ENCODE measurements at regions not wholly inside any gene's neighbourhood (a gene's known extent, or its start where the extent isn't known, plus 50 kb on each side); places are given as distances from the start of the nearest gene placed in this dataset.

GRCh38 chr1:229905031-229905545, 161.9 kb upstream of the GALNT2 start:
- H3K79me2 ChIP-seq (ENCODE audit: low read length): no peaks in the 10 kb centered on the region
- no peak overlapping the region for H3K27ac ChIP-seq (ENCODE audit: low read length)
- no peak overlapping the region for H3K4me3 ChIP-seq (ENCODE audit: low read length)
- H3K4me2 ChIP-seq (ENCODE audit: low read length): no peak overlapping the region
- H3K4me1 ChIP-seq (ENCODE audit: low read length): no peaks in the 10 kb centered on the region
- no peak overlapping the region for H3K9ac ChIP-seq (ENCODE audit: low read length)
- H3K36me3 ChIP-seq (replicated peaks; ENCODE audit: low read depth, low read length): no peaks in the 10 kb centered on the region
- no peak overlapping the region for H2AFZ ChIP-seq (ENCODE audit: low read depth, low read length)
- no peaks in the 10 kb centered on the region for H4K20me1 ChIP-seq (ENCODE audit: insufficient read depth, low read length)
- H3K27me3 ChIP-seq (ENCODE audit: low read depth, low read length): peaks cover 59% of the 10 kb centered on the region
- no peaks in the 10 kb centered on the region for H3K9me3 ChIP-seq (ENCODE audit: insufficient read depth, low read length)
- TF ChIP-seq EZH2phosphoT487 (IDR thresholded peaks at IDR 0.05; ENCODE audit: low read depth) (no peak), CTCF (IDR thresholded peaks at IDR 0.05; ENCODE audit: low read depth, low read length) (no peak)

- Histone ChIP-seq H3K9ac (ENCODE audit: low read length) (no peak overlapping the region), H3K9me3 (ENCODE audit: insufficient read depth, low read length) (no peaks in the 10 kb centered on the region), H4K20me1 (ENCODE audit: insufficient read depth, low read length) (no peaks in the 10 kb centered on the region), H3K79me2 (ENCODE audit: low read length) (no peaks in the 10 kb centered on the region), H3K27me3 (ENCODE audit: low read depth, low read length) (peaks cover 65% of the 10 kb centered on the region), H2AFZ (ENCODE audit: low read depth, low read length) (no peak overlapping the region), H3K36me3 (replicated peaks; ENCODE audit: low read depth, low read length) (no peaks in the 10 kb centered on the region), H3K4me3 (ENCODE audit: low read length) (no peak overlapping the region), H3K4me1 (ENCODE audit: low read length) (no peaks in the 10 kb centered on the region), H3K4me2 (ENCODE audit: low read length) (no peak overlapping the region), H3K27ac (ENCODE audit: low read length) (no peak overlapping the region)
- TF ChIP-seq EZH2phosphoT487 (IDR thresholded peaks at IDR 0.05; ENCODE audit: low read depth): no peak
- no peak for TF ChIP-seq CTCF (IDR thresholded peaks at IDR 0.05; ENCODE audit: low read depth, low read length)
Observed at GRCh38 chr1:229905652-229906051, 161.4 kb upstream of the GALNT2 start.

GRCh38 chr1:229907884-229908638, 159.0 kb upstream of the GALNT2 start:
- Histone ChIP-seq H3K4me1 (ENCODE audit: low read length) (no peaks in the 10 kb centered on the region), H2AFZ (ENCODE audit: low read depth, low read length) (no peak overlapping the region), H4K20me1 (ENCODE audit: insufficient read depth, low read length) (no peaks in the 10 kb centered on the region), H3K27ac (ENCODE audit: low read length) (no peak overlapping the region), H3K9me3 (ENCODE audit: insufficient read depth, low read length) (no peaks in the 10 kb centered on the region), H3K4me3 (ENCODE audit: low read length) (no peak overlapping the region), H3K4me2 (ENCODE audit: low read length) (no peak overlapping the region), H3K79me2 (ENCODE audit: low read length) (no peaks in the 10 kb centered on the region), H3K36me3 (replicated peaks; ENCODE audit: low read depth, low read length) (no peaks in the 10 kb centered on the region), H3K9ac (ENCODE audit: low read length) (no peak overlapping the region), H3K27me3 (ENCODE audit: low read depth, low read length) (peaks cover 60% of the 10 kb centered on the region)
- TF ChIP-seq CTCF (IDR thresholded peaks at IDR 0.05; ENCODE audit: low read depth, low read length) (no peak), EZH2phosphoT487 (IDR thresholded peaks at IDR 0.05; ENCODE audit: low read depth) (no peak)

- Histone ChIP-seq H4K20me1 (ENCODE audit: insufficient read depth, low read length) (no peaks in the 10 kb centered on the region), H3K36me3 (replicated peaks; ENCODE audit: low read depth, low read length) (no peaks in the 10 kb centered on the region), H3K9me3 (ENCODE audit: insufficient read depth, low read length) (no peaks in the 10 kb centered on the region), H3K27ac (ENCODE audit: low read length) (no peak overlapping the region), H3K27me3 (ENCODE audit: low read depth, low read length) (peaks cover 55% of the 10 kb centered on the region), H3K9ac (ENCODE audit: low read length) (no peak overlapping the region), H3K4me2 (ENCODE audit: low read length) (no peak overlapping the region), H3K4me3 (ENCODE audit: low read length) (no peak overlapping the region), H3K79me2 (ENCODE audit: low read length) (no peaks in the 10 kb centered on the region), H3K4me1 (ENCODE audit: low read length) (no peaks in the 10 kb centered on the region), H2AFZ (ENCODE audit: low read depth, low read length) (no peak overlapping the region)
- TF ChIP-seq CTCF (IDR thresholded peaks at IDR 0.05; ENCODE audit: low read depth, low read length): no peak
- no peak for TF ChIP-seq EZH2phosphoT487 (IDR thresholded peaks at IDR 0.05; ENCODE audit: low read depth)
Observed at GRCh38 chr1:229908689-229909088, 158.3 kb upstream of the GALNT2 start.

Measured in OCI-LY3 (cell line).